Mesenchymal stem cell (in vitro differentiated cells and primary cell): ENCODE measurements at regions not wholly inside any gene's neighbourhood (a gene's known extent, or its start where the extent isn't known, plus 50 kb on each side); places are given as distances from the start of the nearest gene placed in this dataset.

Experiments used
- DNase-seq: peaks from one replicate; pipeline ENCODE4 v3.0.0-alpha.2; 2013
- H2AFZ ChIP-seq: one replicate; pipeline ENCODE4 v1.6.1; 2013; ENCODE audit warnings: low read depth, mild to moderate bottlenecking, control low read depth, inconsistent platforms, low read length, moderate library complexity
- H2AK5ac ChIP-seq: 2 replicates; pipeline ENCODE4 v1.6.1; 2013; ENCODE audit warnings: low read length, moderate library complexity, mild to moderate bottlenecking, inconsistent platforms; ENCODE audit not compliant: severe bottlenecking
- H2BK120ac ChIP-seq: one replicate; pipeline ENCODE4 v1.6.1; 2013; ENCODE audit warnings: low read depth, mild to moderate bottlenecking, inconsistent platforms, low read length, moderate library complexity
- H2BK12ac ChIP-seq, 2 experiments: one replicate each; pipeline ENCODE4 v1.6.1; 2013; ENCODE audit warnings: inconsistent platforms in 2 of 2, low read length in 2 of 2, mild to moderate bottlenecking in 2 of 2, moderate library complexity in 2 of 2, control low read depth in 1 of 2
- H2BK15ac ChIP-seq: one replicate; pipeline ENCODE4 v1.6.1; 2013; ENCODE audit warnings: mild to moderate bottlenecking, low read depth, inconsistent platforms; ENCODE audit not compliant: poor library complexity, severe bottlenecking
- H2BK5ac ChIP-seq: 2 replicates; pipeline ENCODE4 v1.6.1; 2013; ENCODE audit warnings: low read depth, mild to moderate bottlenecking, low read length, control low read depth, inconsistent platforms; ENCODE audit not compliant: poor library complexity, severe bottlenecking
- H3K14ac ChIP-seq, 2 experiments: one replicate each; pipeline ENCODE4 v1.6.1; 2013; ENCODE audit warnings: inconsistent platforms in 2 of 2, low read length in 2 of 2, control low read depth in 1 of 2, mild to moderate bottlenecking in 1 of 2, moderate library complexity in 1 of 2
- H3K18ac ChIP-seq, 2 experiments: one replicate each; pipeline ENCODE4 v1.6.1; 2013; ENCODE audit warnings: inconsistent platforms in 2 of 2, low read length in 2 of 2, control low read depth in 1 of 2, low read depth in 1 of 2, mild to moderate bottlenecking in 1 of 2
- H3K23ac ChIP-seq, 2 experiments: one replicate each; pipeline ENCODE4 v1.6.1; 2013; ENCODE audit warnings: inconsistent platforms in 2 of 2, low read length in 2 of 2, mild to moderate bottlenecking in 2 of 2, moderate library complexity in 2 of 2, control low read depth in 1 of 2
- H3K27ac ChIP-seq: 2 replicates; pipeline ENCODE4 v1.5.1; 2013; ENCODE audit warnings: mild to moderate bottlenecking, moderate library complexity, low read length, control low read depth, inconsistent platforms; ENCODE audit not compliant: poor library complexity, severe bottlenecking
- H3K27me3 ChIP-seq, 2 experiments: 2 replicates each; pipeline versions ENCODE4 v1.6.1 to v1.7.0; 2013; ENCODE audit warnings: low read length in 2 of 2, mild to moderate bottlenecking in 2 of 2, moderate library complexity in 2 of 2, control low read depth in 1 of 2, inconsistent platforms in 1 of 2; ENCODE audit not compliant: control insufficient read depth in 1 of 2, insufficient read depth in 1 of 2
- H3K36me3 ChIP-seq, 2 experiments: 2 replicates each; pipeline versions ENCODE4 v1.6.1 to v1.7.0; 2013; ENCODE audit warnings: low read length in 2 of 2, control low read depth in 1 of 2, inconsistent platforms in 1 of 2, low read depth in 1 of 2, mild to moderate bottlenecking in 1 of 2; ENCODE audit not compliant: insufficient read depth in 2 of 2, control insufficient read depth in 1 of 2
- H3K4ac ChIP-seq, 2 experiments: one replicate each; pipeline ENCODE4 v1.6.1; 2013; ENCODE audit warnings: inconsistent platforms in 2 of 2, low read length in 2 of 2, mild to moderate bottlenecking in 2 of 2, moderate library complexity in 2 of 2, control low read depth in 1 of 2, low read depth in 1 of 2
- H3K4me1 ChIP-seq: 2 replicates; pipeline ENCODE4 v1.6.1; 2013; ENCODE audit warnings: low read depth, low read length, control low read depth; ENCODE audit not compliant: control insufficient read depth, insufficient read depth
- H3K4me2 ChIP-seq: 2 replicates; pipeline ENCODE4 v1.6.1; 2013; ENCODE audit warnings: low read length, mild to moderate bottlenecking, inconsistent platforms; ENCODE audit not compliant: poor library complexity, severe bottlenecking
- H3K4me3 ChIP-seq, 2 experiments: 2 replicates each; pipeline versions ENCODE4 v1.5.1 to v1.7.0; 2013; ENCODE audit warnings: low read length in 2 of 2, mild to moderate bottlenecking in 2 of 2, control low read depth in 1 of 2, low read depth in 1 of 2; ENCODE audit not compliant: insufficient read depth in 1 of 2
- H3K79me1 ChIP-seq: replicated peaks from 2 replicates; pipeline ENCODE4 v1.6.1; 2013; ENCODE audit warnings: mild to moderate bottlenecking, control low read depth, low read length, inconsistent platforms; ENCODE audit not compliant: poor library complexity, severe bottlenecking
- H3K9ac ChIP-seq: 2 replicates; pipeline ENCODE4 v1.7.0; 2013; ENCODE audit warnings: mild to moderate bottlenecking, low read length, moderate library complexity
- H3K9me3 ChIP-seq: 2 replicates; pipeline ENCODE4 v1.7.0; 2013; ENCODE audit warnings: mild to moderate bottlenecking, low read length; ENCODE audit not compliant: control insufficient read depth
- H4K8ac ChIP-seq: one replicate; pipeline ENCODE4 v1.6.1; 2013; ENCODE audit warnings: inconsistent platforms, mild to moderate bottlenecking, low read length, moderate library complexity
- H4K91ac ChIP-seq: one replicate; pipeline ENCODE4 v1.6.1; 2013; ENCODE audit warnings: mild to moderate bottlenecking, low read length, inconsistent platforms
- WGBS: methylation state at CpG from one replicate; pipeline ENCODE4 v1.1.7; 2013; ENCODE audit warnings: mixed read lengths; 5-methylcytosine and 5-hydroxymethylcytosine counted together

DNA sequence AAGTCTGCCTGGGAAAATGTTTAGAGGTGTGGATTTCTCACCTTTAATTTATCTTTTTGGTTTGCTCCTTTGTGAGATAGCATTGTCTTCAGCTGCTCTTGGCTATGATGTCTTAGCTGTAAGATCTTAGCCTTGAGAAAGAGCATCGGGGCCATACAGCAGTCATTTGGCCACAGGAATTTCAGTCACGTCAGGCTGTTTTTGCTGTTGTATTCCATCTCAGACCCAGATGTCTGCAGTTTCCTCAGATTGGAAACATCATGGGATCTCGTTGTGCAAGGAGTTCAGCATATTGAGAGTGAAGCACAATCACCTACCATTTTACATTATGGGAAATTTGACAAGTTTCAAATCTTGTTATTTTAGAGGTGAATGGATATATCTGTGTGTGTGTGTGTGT lies 89.3 kb upstream of the C1QTNF9B start:
- Histone ChIP-seq H3K18ac (no peak overlapping the region), H3K27ac (no peak overlapping the region), H2BK120ac (no peak overlapping the region), H3K36me3 (peaks cover 0 to 9% of the 10 kb centered on the region in 2 experiments), H3K4ac (no peak overlapping the region), H2BK12ac (no peak overlapping the region), H3K79me1 (no peaks in the 10 kb centered on the region), H2AFZ (no peak overlapping the region), H3K9ac (no peak overlapping the region), H3K4me1 (peaks cover 3% of the 10 kb centered on the region), H2BK5ac (no peak overlapping the region), H3K4me2 (no peak overlapping the region), H3K14ac (no peak overlapping the region), H3K9me3 (no peaks in the 10 kb centered on the region), H4K91ac (no peak overlapping the region), H3K23ac (no peak overlapping the region), H4K8ac (no peak overlapping the region), H3K27me3 (peaks cover 4 to 10% of the 10 kb centered on the region in 2 experiments), H3K4me3 (no peak overlapping the region), H2AK5ac (no peak overlapping the region), H2BK15ac (no peak overlapping the region)
- peak; percentile 83 for DNase-seq
- 86% methylated on average over 3 of the region's 3 CpGs for WGBS

DNA sequence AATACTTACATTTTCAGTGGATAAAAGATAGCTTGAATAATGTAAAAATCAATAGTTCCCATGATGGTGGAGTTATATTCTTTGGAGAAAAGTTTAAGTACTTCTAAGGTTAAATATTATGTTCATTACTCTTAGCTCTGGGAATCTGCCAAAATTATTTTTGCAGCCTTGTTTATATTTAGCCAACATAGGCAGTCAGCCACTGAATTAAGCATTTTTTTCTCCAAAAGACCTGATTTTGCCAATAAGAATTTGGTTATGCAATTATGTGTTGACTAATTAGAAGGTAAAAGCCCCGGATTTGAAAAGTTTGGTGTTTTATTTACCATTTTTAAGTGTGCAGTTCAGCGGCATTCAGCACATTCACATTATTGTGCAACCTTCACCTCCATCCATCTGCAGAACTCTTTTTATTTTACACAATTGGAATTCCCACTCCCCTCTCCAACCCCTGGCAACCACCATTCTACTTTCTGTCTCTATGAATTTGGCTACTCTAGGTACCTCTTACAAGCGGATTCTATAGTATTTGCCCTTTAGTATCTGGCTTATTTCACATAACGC lies 90.1 kb upstream of the C1QTNF9B start:
- H2BK120ac ChIP-seq, result no peak overlapping the region
- no peak overlapping the region for H3K4me2 ChIP-seq
- H4K91ac ChIP-seq, result no peak overlapping the region
- H2BK5ac ChIP-seq, result no peak overlapping the region
- H3K4me1 ChIP-seq, result peaks cover 3% of the 10 kb centered on the region
- H3K23ac ChIP-seq, result no peak overlapping the region
- H3K14ac ChIP-seq, result no peak overlapping the region
- H3K4me3 ChIP-seq, result no peak overlapping the region
- no peak overlapping the region for H3K9ac ChIP-seq
- no peaks in the 10 kb centered on the region for H3K79me1 ChIP-seq
- H3K27ac ChIP-seq, result no peak overlapping the region
- no peak overlapping the region for H3K4ac ChIP-seq
- peak; percentile 17 for DNase-seq
- H3K9me3 ChIP-seq, result no peaks in the 10 kb centered on the region
- no peak overlapping the region for H2BK15ac ChIP-seq
- no peak overlapping the region for H4K8ac ChIP-seq
- no peak overlapping the region for H2BK12ac ChIP-seq
- peaks cover 4 to 10% of the 10 kb centered on the region in 2 experiments for H3K27me3 ChIP-seq
- H3K36me3 ChIP-seq, result peaks cover 0 to 9% of the 10 kb centered on the region in 2 experiments
- H2AFZ ChIP-seq, result no peak overlapping the region
- WGBS, result 90% methylated on average over 4 of the region's 4 CpGs
- no peak overlapping the region for H3K18ac ChIP-seq
- H2AK5ac ChIP-seq, result no peak overlapping the region

DNA sequence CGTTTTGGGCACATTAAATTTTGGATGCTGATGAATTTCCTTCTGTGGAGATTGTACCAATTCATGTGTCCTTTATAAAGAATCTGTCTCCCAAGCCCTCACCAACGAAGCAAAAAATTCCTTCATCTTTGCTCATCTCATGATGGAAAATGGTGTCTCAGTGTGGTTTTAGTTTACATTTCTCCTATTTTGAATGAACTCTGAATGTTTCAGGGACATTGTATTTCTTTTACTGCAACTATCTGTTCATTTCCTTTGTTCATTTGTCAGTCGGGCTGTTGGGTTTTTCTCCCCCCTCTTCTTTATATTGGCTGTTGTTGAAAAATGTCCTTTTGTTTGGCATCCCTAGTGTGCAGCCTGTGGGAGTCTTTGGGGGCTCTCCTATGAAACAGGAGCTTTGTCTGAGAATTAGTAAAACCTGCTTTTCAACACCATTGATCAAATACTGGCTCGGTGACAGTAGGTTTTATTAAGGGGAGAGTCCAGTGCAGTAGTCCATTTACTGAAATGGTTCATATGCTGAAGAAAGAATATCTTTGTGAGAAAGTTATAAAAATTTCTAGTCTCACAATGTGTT lies 91.3 kb upstream of the C1QTNF9B start:
- Histone ChIP-seq H3K14ac (no peak overlapping the region), H4K8ac (no peak overlapping the region), H2AFZ (no peak overlapping the region), H3K4me2 (no peak overlapping the region), H4K91ac (no peak overlapping the region), H3K36me3 (peaks cover 0 to 9% of the 10 kb centered on the region in 2 experiments), H2AK5ac (no peak overlapping the region), H2BK5ac (no peak overlapping the region), H3K23ac (no peak overlapping the region), H3K9ac (no peak overlapping the region), H2BK15ac (no peak overlapping the region), H2BK12ac (no peak overlapping the region), H3K4me3 (no peak overlapping the region), H3K18ac (no peak overlapping the region), H3K9me3 (no peaks in the 10 kb centered on the region), H3K4me1 (peaks cover 11% of the 10 kb centered on the region), H3K27me3 (peaks cover 10 to 12% of the 10 kb centered on the region in 2 experiments), H3K79me1 (no peaks in the 10 kb centered on the region), H3K4ac (no peak overlapping the region), H3K27ac (no peak overlapping the region), H2BK120ac (no peak overlapping the region)
- WGBS, result 100% methylated on average over 1 of the region's 4 CpGs
- DNase-seq, result no peak

DNA sequence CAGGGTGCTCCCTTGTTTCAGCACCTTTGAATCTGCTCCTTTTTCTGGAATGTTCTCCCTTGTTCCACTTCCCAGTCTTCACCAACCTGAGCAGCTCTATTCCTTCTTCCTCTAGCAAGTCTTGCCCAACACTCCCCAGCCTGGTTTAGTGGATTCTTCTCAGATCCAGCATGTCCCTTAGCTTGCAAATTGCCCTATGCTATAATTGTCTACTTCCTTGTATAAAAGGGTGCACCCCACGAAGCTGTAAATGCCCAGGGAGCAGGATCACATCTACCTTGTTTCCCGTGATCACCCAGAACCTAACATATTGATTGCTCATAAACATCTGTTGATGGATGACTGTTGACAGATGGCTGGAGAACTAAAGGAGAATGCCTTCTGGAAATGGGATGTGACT lies 93.2 kb upstream of the C1QTNF9B start:
- no peak overlapping the region for H2BK15ac ChIP-seq
- H3K9ac ChIP-seq, result no peak overlapping the region
- H3K23ac ChIP-seq, result no peak overlapping the region
- H3K79me1 ChIP-seq, result no peaks in the 10 kb centered on the region
- H3K36me3 ChIP-seq, result peaks cover 0 to 4% of the 10 kb centered on the region in 2 experiments
- no peak overlapping the region for H4K91ac ChIP-seq
- H2BK120ac ChIP-seq, result no peak overlapping the region
- H2AK5ac ChIP-seq, result no peak overlapping the region
- no peak for DNase-seq
- H3K27ac ChIP-seq, result no peak overlapping the region
- no peak overlapping the region for H2AFZ ChIP-seq
- H2BK5ac ChIP-seq, result no peak overlapping the region
- no peak overlapping the region for H3K14ac ChIP-seq
- H3K4me3 ChIP-seq, result no peak overlapping the region
- H3K4ac ChIP-seq, result no peak overlapping the region
- H3K27me3 ChIP-seq, result peaks cover 10 to 12% of the 10 kb centered on the region in 2 experiments
- no peak overlapping the region for H2BK12ac ChIP-seq
- H3K4me1 ChIP-seq, result peaks cover 11% of the 10 kb centered on the region
- H3K9me3 ChIP-seq, result no peaks in the 10 kb centered on the region
- H3K18ac ChIP-seq, result no peak overlapping the region
- no peak overlapping the region for H4K8ac ChIP-seq
- WGBS, result no CpG with 5 or more reads among the region's 2 CpGs
- H3K4me2 ChIP-seq, result no peak overlapping the region
